C4-2B (cell line): ENCODE measurements at regions not wholly inside any gene's neighbourhood (a gene's known extent, or its start where the extent isn't known, plus 50 kb on each side); places are given as distances from the start of the nearest gene placed in this dataset.

Source experiments
- H3K27ac ChIP-seq: fragments of 450-650 bp; 2 replicates; pipeline ENCODE4 v1.5.1; 2017
- CTCF ChIP-seq: fragments of 450-650 bp; conservative IDR thresholded peaks from 2 replicates; pipeline ENCODE4 v1.5.1; 2017; ENCODE audit warnings: mild to moderate bottlenecking
- ZFX ChIP-seq: fragments of 450-650 bp; IDR thresholded peaks from 2 replicates; pipeline ENCODE4 v1.6.1; 2017

DNA sequence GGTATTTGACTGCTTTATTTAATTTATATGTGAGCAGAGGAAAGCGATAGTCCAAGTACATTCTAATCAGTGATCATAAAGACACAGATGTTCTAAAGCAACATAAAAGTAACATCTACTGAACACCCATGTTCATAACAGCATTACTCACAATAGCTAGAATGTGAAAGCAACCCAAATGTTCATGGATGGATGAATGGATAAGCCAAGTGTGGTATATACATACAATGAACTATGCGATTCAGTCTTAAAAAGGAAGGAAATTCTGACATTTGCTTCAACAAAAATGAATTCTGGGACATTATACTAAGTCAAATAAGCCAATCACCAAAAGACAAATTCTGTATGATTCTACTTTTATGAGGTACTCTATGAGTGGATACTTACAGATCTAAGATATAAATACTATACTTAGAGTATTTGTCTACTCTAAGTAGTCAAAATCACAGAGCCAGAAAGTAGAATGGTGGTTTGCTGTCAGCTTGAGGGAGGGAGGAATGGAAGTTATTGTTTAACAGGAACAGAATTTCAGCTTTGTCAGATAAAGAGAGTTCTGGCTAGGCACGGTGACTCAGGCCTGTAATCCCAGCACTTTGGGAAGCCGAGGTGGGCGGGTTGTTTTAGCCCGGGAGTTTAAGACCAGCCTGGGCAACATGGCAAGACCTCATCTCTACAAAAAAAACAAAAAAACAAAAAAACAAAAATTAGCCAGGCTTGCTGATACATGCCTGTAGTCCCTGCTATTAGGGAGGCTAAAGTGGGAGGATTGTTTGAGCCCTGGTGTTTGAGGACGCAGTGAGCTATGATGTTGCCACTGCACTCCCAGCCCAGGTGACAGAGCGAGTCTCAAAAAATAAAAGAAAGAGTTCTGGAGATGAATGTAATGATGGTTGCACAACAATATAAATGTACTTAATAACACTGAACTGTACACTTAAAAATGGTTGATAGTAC lies 79.7 kb upstream of the ARHGAP29 start:
- no peak overlapping the region for H3K27ac ChIP-seq
- TF ChIP-seq CTCF: no peak
- no peak for TF ChIP-seq ZFX

- no peak for TF ChIP-seq CTCF
- no peak for TF ChIP-seq ZFX
- no peak overlapping the region for H3K27ac ChIP-seq
Observed at GRCh38 chr1:94316183-94316582, 78.8 kb upstream of the ARHGAP29 start.

DNA sequence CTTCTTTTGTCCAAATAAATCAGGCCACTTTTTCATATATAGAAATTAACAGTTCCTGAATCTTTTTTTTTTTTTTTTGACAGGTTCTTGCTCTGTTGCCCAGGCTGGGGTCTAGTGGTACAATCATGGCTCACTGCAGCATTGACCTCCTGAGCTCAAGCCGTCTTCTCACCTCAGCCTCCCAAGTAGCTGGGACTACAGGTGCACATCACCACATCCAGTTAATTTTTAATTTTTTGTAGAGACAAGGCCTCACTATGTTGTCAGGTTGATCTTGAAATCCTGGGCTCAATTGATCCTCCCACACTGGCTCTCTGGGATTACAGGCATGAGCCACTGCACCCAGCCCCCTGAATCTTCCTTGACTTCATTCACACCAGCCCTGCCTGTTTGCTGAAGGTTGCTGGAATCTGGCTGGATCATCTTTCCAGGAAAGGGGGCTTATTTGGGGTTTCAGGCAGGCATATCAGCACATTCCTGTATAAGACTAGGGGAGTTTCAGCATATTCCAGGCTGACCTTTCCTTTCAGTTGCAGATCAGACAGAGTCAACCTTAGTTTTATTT lies 78.2 kb upstream of the ARHGAP29 start:
- H3K27ac ChIP-seq: no peak overlapping the region
- TF ChIP-seq ZFX (no peak), CTCF (no peak)

GRCh38 chr1:94314222-94314858 lies 77.0 kb upstream of the ARHGAP29 start:
- H3K27ac ChIP-seq: no peak overlapping the region
- no peak for TF ChIP-seq CTCF
- no peak for TF ChIP-seq ZFX

DNA sequence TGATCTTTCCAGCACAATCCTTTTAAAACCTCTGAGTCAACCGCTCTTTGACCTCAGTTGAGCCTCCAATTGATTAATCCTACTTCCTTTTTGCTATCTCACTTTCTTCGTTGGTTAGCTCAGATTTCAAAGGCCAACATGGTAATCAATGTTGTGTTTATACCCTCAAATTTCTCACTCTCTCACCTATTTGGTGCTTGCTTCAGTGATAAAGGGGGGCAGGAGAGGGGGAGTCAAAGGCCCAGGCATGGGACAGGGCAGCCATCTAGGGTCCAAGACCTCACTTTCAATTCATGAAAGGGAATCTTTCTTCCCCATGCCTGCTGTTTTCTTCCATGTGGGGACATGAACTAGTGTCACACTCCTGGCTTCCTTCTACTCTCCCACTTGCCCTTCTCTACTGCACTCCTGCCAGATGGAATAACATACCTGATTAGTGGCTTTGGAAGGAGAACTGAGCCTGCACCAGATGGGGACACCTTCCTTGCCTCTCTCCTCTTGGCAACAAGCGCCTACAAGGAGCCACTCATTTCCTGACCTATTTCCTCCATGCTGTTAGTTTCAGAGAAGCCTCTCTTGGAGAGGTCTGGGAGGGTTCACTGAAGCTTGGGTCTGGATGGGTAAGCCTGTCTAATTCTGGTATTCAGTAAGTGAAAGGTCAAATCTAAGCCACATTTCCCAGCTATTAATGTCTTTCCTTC lies 73.3 kb upstream of the ARHGAP29 start:
- H3K27ac ChIP-seq: no peak overlapping the region
- TF ChIP-seq ZFX (no peak), CTCF (no peak)

- no peak for TF ChIP-seq ZFX
- TF ChIP-seq CTCF: no peak
- no peak overlapping the region for H3K27ac ChIP-seq
Observed at GRCh38 chr1:94309829-94310569, 72.6 kb upstream of the ARHGAP29 start.
